Vagina (tissue), 2 donors: ENCODE measurements at regions not wholly inside any gene's neighbourhood (a gene's known extent, or its start where the extent isn't known, plus 50 kb on each side); places are given as distances from the start of the nearest gene placed in this dataset.

Source experiments
- CTCF ChIP-seq, 3 experiments: fragments of 450-650 bp in 2 of 3; fragments of 200-600 bp in 1 of 3; sonication (generic) in 1 of 3; IDR thresholded peaks; one replicate each; pipeline ENCODE4 v1.5.1; 2017 to 2019; ENCODE audit warnings: antibody characterized with exemption in 3 of 3, mild to moderate bottlenecking in 2 of 3, moderate library complexity in 2 of 3
- POLR2A ChIP-seq, 2 donors: fragments of 450-650 bp; IDR thresholded peaks; one replicate each; pipeline ENCODE4 v1.6.1; 2017; ENCODE audit warnings: antibody characterized with exemption in 2 of 2, mild to moderate bottlenecking in 2 of 2, moderate library complexity in 2 of 2
- POLR2AphosphoS5 ChIP-seq, 2 donors: sonication (generic); formaldehyde crosslinking; IDR thresholded peaks; one replicate each; pipeline ENCODE4 v1.9.0; 2017; ENCODE audit warnings: antibody characterized with exemption in 2 of 2, mild to moderate bottlenecking in 2 of 2, low read depth in 1 of 2; ENCODE audit not compliant: insufficient read depth in 1 of 2

- TF ChIP-seq CTCF (IDR thresholded peaks at IDR 0.05), result no peak
- no peak for TF ChIP-seq POLR2AphosphoS5 (IDR thresholded peaks at IDR 0.05; ENCODE audit: insufficient read depth in 1 of 2, low read depth in 1 of 2)
- no peak for TF ChIP-seq POLR2A (IDR thresholded peaks at IDR 0.05)
These were observed 203.5 kb downstream of the RBFOX3 start for GRCh38 chr17:79407385-79407784.
